ENCODE measurements at regions not wholly inside any gene's neighbourhood (a gene's known extent, or its start where the extent isn't known, plus 50 kb on each side); places are given as distances from the start of the nearest gene placed in this dataset.
"Not testable (repeated sequence)": the region's sequence is repeated elsewhere in the genome, so short reads cannot be mapped to it uniquely, and the experiment has no call there.

- H3K9me3 ChIP-seq (ENCODE audit: low read depth, low read length); H2AFZ ChIP-seq (ENCODE audit: low read length); H3K79me2 ChIP-seq (ENCODE audit: insufficient read depth, low read length); H3K36me3 ChIP-seq (ENCODE audit: insufficient read depth, low read length); H3K27me3 ChIP-seq (ENCODE audit: insufficient read depth, low read length); H4K20me1 ChIP-seq (ENCODE audit: insufficient read depth, low read length); H3K4me3 ChIP-seq (ENCODE audit: insufficient read depth, low read length); H3K4me2 ChIP-seq (ENCODE audit: insufficient read depth, low read length); DNase-seq (ENCODE audit: insufficient read length, low spot score, missing footprints); H3K4me1 ChIP-seq (ENCODE audit: insufficient read depth, low read length); H3K27ac ChIP-seq (ENCODE audit: low read depth, low read length): not testable (repeated sequence)
These were observed 445.8 kb downstream of the GOLGA6L6 start for GRCh38 chr15:20095699-20096303.

GRCh38 chr15:20089541-20089940, 452.1 kb downstream of the GOLGA6L6 start:
- H4K20me1 ChIP-seq (ENCODE audit: insufficient read depth, low read length); H3K27me3 ChIP-seq (ENCODE audit: insufficient read depth, low read length); DNase-seq (ENCODE audit: insufficient read length, low spot score, missing footprints); H3K4me3 ChIP-seq (ENCODE audit: insufficient read depth, low read length); H3K4me1 ChIP-seq (ENCODE audit: insufficient read depth, low read length); H3K79me2 ChIP-seq (ENCODE audit: insufficient read depth, low read length); H3K9me3 ChIP-seq (ENCODE audit: low read depth, low read length); H2AFZ ChIP-seq (ENCODE audit: low read length); H3K27ac ChIP-seq (ENCODE audit: low read depth, low read length); H3K36me3 ChIP-seq (ENCODE audit: insufficient read depth, low read length); H3K4me2 ChIP-seq (ENCODE audit: insufficient read depth, low read length): not testable (repeated sequence)

- not testable (repeated sequence) for H3K27ac ChIP-seq (ENCODE audit: low read depth, low read length); H3K4me3 ChIP-seq (ENCODE audit: insufficient read depth, low read length); DNase-seq (ENCODE audit: insufficient read length, low spot score, missing footprints); H3K9me3 ChIP-seq (ENCODE audit: low read depth, low read length); H3K4me1 ChIP-seq (ENCODE audit: insufficient read depth, low read length); H3K36me3 ChIP-seq (ENCODE audit: insufficient read depth, low read length); H3K27me3 ChIP-seq (ENCODE audit: insufficient read depth, low read length); H3K79me2 ChIP-seq (ENCODE audit: insufficient read depth, low read length); H3K4me2 ChIP-seq (ENCODE audit: insufficient read depth, low read length); H2AFZ ChIP-seq (ENCODE audit: low read length); H4K20me1 ChIP-seq (ENCODE audit: insufficient read depth, low read length)
These were observed 457.6 kb downstream of the GOLGA6L6 start for GRCh38 chr15:20084026-20084425.

GRCh38 chr15:20074082-20074481, 467.5 kb downstream of the GOLGA6L6 start:
- not testable (repeated sequence) for DNase-seq (ENCODE audit: insufficient read length, low spot score, missing footprints); H3K79me2 ChIP-seq (ENCODE audit: insufficient read depth, low read length); H3K27ac ChIP-seq (ENCODE audit: low read depth, low read length); H3K4me3 ChIP-seq (ENCODE audit: insufficient read depth, low read length); H3K9me3 ChIP-seq (ENCODE audit: low read depth, low read length); H3K27me3 ChIP-seq (ENCODE audit: insufficient read depth, low read length); H2AFZ ChIP-seq (ENCODE audit: low read length); H4K20me1 ChIP-seq (ENCODE audit: insufficient read depth, low read length); H3K36me3 ChIP-seq (ENCODE audit: insufficient read depth, low read length); H3K4me2 ChIP-seq (ENCODE audit: insufficient read depth, low read length); H3K4me1 ChIP-seq (ENCODE audit: insufficient read depth, low read length)

- not testable (repeated sequence) for H3K79me2 ChIP-seq (ENCODE audit: insufficient read depth, low read length); H3K27ac ChIP-seq (ENCODE audit: low read depth, low read length); DNase-seq (ENCODE audit: insufficient read length, low spot score, missing footprints); H3K9me3 ChIP-seq (ENCODE audit: low read depth, low read length); H3K36me3 ChIP-seq (ENCODE audit: insufficient read depth, low read length); H3K27me3 ChIP-seq (ENCODE audit: insufficient read depth, low read length); H3K4me1 ChIP-seq (ENCODE audit: insufficient read depth, low read length); H4K20me1 ChIP-seq (ENCODE audit: insufficient read depth, low read length); H3K4me3 ChIP-seq (ENCODE audit: insufficient read depth, low read length); H3K4me2 ChIP-seq (ENCODE audit: insufficient read depth, low read length); H2AFZ ChIP-seq (ENCODE audit: low read length)
These were observed 472.6 kb downstream of the GOLGA6L6 start for GRCh38 chr15:20069043-20069442.

GRCh38 chr15:20066173-20066572, 475.4 kb downstream of the GOLGA6L6 start:
- not testable (repeated sequence) for H3K79me2 ChIP-seq (ENCODE audit: insufficient read depth, low read length); H3K4me3 ChIP-seq (ENCODE audit: insufficient read depth, low read length); H3K27ac ChIP-seq (ENCODE audit: low read depth, low read length); H2AFZ ChIP-seq (ENCODE audit: low read length); H4K20me1 ChIP-seq (ENCODE audit: insufficient read depth, low read length); H3K4me1 ChIP-seq (ENCODE audit: insufficient read depth, low read length); H3K4me2 ChIP-seq (ENCODE audit: insufficient read depth, low read length); H3K9me3 ChIP-seq (ENCODE audit: low read depth, low read length); DNase-seq (ENCODE audit: insufficient read length, low spot score, missing footprints); H3K27me3 ChIP-seq (ENCODE audit: insufficient read depth, low read length); H3K36me3 ChIP-seq (ENCODE audit: insufficient read depth, low read length)

GRCh38 chr15:20065508-20065907, 476.1 kb downstream of the GOLGA6L6 start:
- H3K27me3 ChIP-seq (ENCODE audit: insufficient read depth, low read length); H3K27ac ChIP-seq (ENCODE audit: low read depth, low read length); H3K4me1 ChIP-seq (ENCODE audit: insufficient read depth, low read length); H3K9me3 ChIP-seq (ENCODE audit: low read depth, low read length); H3K36me3 ChIP-seq (ENCODE audit: insufficient read depth, low read length); H2AFZ ChIP-seq (ENCODE audit: low read length); H3K4me3 ChIP-seq (ENCODE audit: insufficient read depth, low read length); H3K4me2 ChIP-seq (ENCODE audit: insufficient read depth, low read length); H4K20me1 ChIP-seq (ENCODE audit: insufficient read depth, low read length); DNase-seq (ENCODE audit: insufficient read length, low spot score, missing footprints); H3K79me2 ChIP-seq (ENCODE audit: insufficient read depth, low read length): not testable (repeated sequence)

- not testable (repeated sequence) for H3K4me1 ChIP-seq (ENCODE audit: insufficient read depth, low read length); H3K27ac ChIP-seq (ENCODE audit: low read depth, low read length); H3K36me3 ChIP-seq (ENCODE audit: insufficient read depth, low read length); DNase-seq (ENCODE audit: insufficient read length, low spot score, missing footprints); H3K4me3 ChIP-seq (ENCODE audit: insufficient read depth, low read length); H4K20me1 ChIP-seq (ENCODE audit: insufficient read depth, low read length); H3K79me2 ChIP-seq (ENCODE audit: insufficient read depth, low read length); H2AFZ ChIP-seq (ENCODE audit: low read length); H3K27me3 ChIP-seq (ENCODE audit: insufficient read depth, low read length); H3K9me3 ChIP-seq (ENCODE audit: low read depth, low read length); H3K4me2 ChIP-seq (ENCODE audit: insufficient read depth, low read length)
These were observed 478.4 kb downstream of the GOLGA6L6 start for GRCh38 chr15:20063167-20063566.

GRCh38 chr15:20060838-20061237, 480.8 kb downstream of the GOLGA6L6 start:
- DNase-seq (ENCODE audit: insufficient read length, low spot score, missing footprints); H3K36me3 ChIP-seq (ENCODE audit: insufficient read depth, low read length); H3K79me2 ChIP-seq (ENCODE audit: insufficient read depth, low read length); H3K9me3 ChIP-seq (ENCODE audit: low read depth, low read length); H3K27me3 ChIP-seq (ENCODE audit: insufficient read depth, low read length); H3K27ac ChIP-seq (ENCODE audit: low read depth, low read length); H4K20me1 ChIP-seq (ENCODE audit: insufficient read depth, low read length); H3K4me1 ChIP-seq (ENCODE audit: insufficient read depth, low read length); H3K4me3 ChIP-seq (ENCODE audit: insufficient read depth, low read length); H2AFZ ChIP-seq (ENCODE audit: low read length); H3K4me2 ChIP-seq (ENCODE audit: insufficient read depth, low read length): not testable (repeated sequence)
